ENCODE measurements at regions not wholly inside any gene's neighbourhood (a gene's known extent, or its start where the extent isn't known, plus 50 kb on each side); places are given as distances from the start of the nearest gene placed in this dataset.
A peak's percentile ranks its signal among the peaks of the same experiment; 100 is the strongest.

GRCh38 chr3:20930034-20930433 lies 744.0 kb upstream of the SGO1 start:
- TF ChIP-seq CTCF (conservative IDR thresholded peaks at IDR 0.05 in 1 of 2, IDR thresholded peaks at IDR 0.05 in 1 of 2; ENCODE audit: low read depth in 1 of 2, low read length in 2 of 2), result peak in 1 of 2 donors; percentile 40
- no peak for TF ChIP-seq EZH2 (IDR thresholded peaks at IDR 0.05; ENCODE audit: low read length, missing control alignments)

Data from fibroblast of lung (primary cell).